DMS53 (cell line): ENCODE measurements at regions not wholly inside any gene's neighbourhood (a gene's known extent, or its start where the extent isn't known, plus 50 kb on each side); places are given as distances from the start of the nearest gene placed in this dataset.

Experiments used
- DNase-seq: peaks from one replicate; lab custom pipeline; 2025; lab: John Stamatoyannopoulos, UW

DNA sequence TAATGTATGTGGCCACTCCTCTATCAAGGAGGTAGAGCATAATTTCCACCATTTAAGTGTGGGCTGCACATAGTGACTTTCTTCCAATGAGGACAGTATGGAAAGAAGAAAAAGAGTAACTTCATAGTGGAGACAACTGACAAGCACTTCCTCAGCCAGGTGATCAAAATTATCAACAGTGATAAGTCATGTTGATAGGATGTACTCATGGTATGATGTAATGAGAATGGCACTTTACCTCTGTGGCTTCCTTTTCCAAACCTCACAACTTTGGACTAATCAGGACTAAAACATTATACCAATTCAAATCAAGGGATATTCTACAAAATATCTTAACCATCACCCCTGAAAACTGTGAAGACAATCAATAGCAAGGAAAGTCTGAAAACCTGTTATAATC is 302.3 kb upstream of the CITED2 start:
- DNase-seq: no peak

DNA sequence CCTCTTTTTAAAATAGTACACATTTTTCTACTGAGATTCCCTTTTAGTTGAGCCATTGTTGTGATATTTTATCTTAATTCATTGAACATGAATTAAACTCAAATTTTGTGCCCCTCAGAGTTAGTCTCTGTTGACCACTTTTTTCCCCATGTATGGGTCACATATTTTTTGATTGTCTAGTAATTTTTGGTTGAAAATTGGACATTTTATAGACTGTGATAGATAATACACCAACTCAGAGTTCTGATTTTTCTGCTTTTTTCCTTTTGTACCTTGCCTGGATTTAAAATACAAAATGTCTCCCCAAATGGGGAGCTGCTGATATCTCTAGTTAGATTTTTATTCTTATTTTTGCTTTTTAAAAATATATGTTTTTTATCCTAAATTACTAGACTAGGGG is 291.8 kb upstream of the CITED2 start:
- DNase-seq: no peak

DNA sequence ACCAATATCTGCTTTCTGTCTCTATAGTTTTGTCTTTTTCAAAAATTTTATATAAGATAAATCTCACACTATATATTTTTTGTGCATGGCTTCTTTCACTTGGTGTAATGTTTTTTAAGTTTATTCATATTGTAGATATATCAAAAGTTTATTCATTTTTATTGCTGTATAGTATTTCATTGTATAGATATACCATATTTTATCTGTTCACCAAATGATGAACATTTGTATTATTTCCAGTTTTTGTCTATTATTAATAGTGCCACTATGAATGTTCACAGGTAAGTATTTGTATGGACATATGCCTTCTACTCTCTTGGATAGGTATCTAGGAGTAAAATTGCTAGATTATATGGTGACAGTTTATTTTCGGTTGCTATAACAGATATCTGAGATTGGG is 289.5 kb upstream of the CITED2 start:
- no peak for DNase-seq

DNA sequence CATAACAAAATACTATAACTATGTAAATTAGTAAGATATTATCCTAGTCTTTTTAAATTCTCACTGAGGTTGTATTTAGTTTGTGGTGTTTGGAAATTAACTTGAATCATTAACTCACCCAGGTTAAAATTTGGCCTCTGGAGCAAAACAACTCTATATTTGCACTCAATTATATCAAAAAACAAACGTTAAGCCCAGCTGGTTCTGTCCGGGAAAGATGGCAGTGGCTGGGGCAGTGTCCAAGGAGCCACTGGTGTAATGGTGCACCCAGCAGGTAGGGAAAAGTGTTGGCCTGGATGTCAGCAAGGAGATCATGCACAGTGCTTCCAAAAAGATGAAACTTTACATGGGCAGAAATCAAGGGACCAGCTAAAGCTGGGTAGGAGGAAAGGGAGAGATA is 285.3 kb upstream of the CITED2 start:
- no peak for DNase-seq

DNA sequence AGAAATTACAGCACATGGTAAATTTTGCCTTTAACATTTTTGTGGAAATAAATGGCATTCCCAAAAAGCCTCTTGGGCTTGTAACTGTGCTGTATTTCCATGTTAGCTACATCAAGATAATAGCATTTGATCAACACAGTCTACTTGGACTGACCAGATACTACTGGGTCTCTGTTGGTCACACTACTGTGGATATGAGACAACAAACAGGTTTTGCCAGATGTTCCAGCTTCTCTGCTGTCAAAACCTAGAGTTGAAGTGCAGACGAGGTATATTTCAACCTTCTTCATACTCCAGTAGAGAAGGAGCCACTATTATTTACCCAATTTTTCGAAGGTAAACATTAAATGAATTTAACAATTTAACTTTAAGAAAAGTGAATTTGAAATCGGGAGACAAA is 284.7 kb upstream of the CITED2 start:
- peak; percentile 38 for DNase-seq

DNA sequence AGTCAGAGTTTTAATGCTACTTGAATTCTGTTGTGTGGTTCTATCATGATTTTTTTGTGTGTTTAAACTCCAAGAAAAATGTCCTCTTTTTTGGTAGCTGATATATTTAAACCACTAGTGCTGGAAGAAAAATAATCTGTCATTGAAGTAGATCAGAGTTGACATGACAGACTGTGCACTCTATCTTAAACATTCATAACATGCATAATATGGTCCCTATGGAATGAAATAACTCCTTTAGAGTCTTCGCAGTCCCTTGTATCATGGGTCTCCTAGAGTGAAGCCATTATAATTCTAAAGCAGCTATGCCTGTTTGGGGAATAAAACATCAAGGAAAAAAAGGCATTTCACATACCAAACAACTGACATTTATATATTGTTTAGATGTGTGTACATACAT is 282.7 kb upstream of the CITED2 start:
- no peak for DNase-seq

DNA sequence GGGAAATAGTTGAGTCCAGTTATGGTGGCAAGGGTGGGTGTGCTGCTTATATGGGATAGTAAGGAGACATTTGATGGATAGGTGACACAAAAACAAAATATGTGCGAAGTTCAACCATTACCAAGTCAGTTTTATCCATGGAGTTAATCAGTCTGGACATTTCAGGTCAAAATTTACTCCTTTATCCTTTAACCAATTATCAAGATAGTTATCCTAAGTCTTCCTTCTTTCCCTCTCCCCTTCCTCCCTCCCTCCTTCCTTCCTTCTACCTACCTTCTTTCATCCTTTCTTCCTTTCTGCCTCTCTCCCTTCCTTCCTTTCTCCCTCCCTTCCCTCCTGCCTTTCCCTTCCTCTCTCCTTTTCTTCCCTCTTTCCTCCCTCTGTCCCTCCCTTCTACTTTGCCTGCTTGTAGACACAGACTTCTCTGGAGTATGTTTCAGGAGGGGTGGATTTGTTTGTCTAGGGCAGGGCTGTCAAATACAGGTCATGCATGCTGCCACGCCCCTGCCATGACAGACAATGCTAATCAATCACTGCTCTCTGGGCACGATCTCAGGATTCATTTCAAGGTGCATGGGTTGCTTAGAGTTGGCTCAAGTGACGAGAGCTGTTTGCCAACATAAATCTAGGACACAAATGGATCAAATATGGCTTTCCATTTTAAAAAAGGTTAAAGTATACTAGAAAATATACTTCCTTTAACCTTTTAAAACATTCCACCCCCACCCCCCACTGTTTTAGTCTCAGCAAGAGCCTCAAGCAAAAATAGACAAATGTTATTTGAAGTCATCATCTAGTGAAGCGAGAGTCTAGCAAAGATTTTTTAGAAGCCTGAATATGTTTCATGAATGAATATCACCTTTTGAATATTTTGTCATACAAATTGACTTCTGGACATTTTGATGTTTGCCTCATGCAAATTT is 281.6 kb upstream of the CITED2 start:
- peak; percentile 31 for DNase-seq

DNA sequence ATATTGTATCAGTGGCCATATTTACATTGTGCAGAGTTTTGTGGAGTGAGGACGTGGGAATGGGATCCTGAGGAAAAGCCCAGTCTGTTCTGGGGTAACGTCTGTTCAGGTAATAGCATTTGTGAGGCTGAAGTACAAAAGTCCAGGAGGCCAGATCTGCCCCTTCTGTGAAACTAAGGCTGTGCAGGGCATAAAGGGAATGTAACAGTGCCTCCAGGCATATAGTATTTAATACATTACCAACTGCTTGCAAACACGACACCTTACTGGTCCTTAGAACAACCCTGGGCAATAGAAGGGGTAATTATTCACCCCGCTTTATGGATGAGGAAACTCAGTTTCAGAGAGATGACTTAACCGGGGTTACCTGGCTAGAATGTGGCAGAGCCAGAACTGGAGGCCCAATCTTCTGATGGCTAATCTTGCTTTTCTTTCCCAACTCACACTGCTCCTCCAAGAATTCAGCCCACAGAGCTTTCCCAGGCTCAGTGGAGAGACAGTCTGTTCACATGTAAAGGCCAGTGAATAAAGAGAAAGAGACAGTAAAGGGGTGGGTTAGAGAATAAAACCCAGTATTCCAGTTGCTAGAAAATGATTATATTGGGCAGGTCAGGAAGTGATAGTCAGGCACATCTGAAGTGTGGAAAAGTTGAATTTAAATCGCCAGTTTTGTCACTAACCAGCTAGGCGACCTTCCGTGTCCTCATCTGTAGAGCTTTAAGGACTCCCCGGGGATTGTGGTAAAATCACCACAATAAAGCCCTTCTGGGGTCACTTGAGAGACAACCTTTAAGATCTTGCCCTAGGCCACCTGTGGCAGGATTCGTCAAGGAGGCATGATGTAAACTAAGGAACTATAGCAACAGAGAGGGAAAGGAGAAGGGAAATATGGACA is 280.7 kb upstream of the CITED2 start:
- DNase-seq: no peak

DNA sequence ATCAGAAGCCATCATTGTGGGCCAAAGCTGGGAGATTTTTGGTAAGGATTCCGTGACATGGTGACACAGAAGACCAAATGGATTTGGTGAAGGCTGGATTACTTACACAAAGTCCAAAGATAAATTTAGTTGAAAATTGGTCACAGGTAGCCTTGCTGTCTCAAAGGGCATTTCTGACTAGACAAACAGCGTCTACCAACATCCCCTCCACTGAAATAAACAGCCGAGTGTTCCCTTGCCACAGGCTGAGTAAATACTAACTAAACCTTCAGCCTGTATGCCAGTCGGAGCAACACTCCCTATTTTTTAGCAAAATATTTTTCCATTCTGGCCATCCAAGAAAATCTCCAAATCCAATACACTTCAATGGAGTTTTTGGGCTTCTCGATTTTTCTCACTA is 279.9 kb upstream of the CITED2 start:
- no peak for DNase-seq

DNA sequence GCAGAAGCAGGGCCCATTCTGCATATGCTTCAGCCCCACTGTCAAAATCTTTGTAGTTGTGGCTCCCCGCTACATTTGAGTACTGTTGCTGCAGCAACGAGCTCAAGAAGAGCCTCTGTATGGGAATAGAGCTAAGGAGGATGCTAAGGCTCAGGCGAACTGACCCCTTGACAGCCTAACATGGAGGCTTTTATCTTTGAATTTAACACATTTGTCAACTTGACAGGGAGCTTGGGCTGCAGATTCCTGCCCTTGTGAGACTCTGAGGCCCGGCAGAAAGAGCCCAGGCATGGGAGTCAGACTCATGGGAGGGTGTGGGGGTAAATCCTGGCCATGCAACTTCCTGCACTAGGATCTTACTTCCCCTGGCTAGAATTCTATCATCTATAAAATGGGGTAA is 278.7 kb upstream of the CITED2 start:
- no peak for DNase-seq

DNA sequence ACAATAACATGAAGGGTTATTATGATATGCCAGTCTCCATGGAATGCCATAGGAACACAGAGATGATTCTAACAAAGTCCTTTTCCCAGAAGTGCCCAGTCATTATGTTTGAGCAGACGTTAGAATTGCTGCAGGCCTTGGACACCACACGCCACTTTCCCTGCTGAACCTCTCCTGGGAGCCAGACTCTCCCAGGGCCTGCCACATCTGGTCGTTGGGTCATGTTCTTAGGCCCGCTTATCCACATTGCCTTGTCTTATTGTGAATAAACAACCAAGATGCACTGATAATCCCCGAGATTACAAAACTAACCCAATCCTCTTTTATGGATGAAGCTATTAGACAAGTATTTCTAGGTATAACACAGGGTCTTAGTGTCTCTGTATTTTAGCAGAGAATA is 276.5 kb upstream of the CITED2 start:
- DNase-seq: no peak

DNA sequence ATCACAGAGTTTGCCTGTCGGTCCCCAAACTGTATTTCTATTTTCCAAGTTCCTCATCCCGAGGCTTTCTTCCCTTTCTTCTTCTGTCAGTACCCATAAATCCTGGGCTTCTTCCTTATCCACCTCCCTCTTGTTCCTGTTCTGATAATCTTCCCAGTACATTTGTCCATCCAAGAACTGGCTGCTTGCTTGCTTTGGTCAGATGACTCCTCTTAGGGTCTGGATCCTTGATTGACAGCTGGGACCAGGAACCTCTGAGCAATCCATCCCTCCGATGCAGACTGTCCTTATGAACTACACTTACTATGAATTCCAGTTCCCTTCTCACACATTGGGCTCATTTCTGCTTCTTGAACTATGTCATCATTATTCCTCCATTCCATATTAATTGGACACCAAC is 275.3 kb upstream of the CITED2 start:
- DNase-seq: no peak

DNA sequence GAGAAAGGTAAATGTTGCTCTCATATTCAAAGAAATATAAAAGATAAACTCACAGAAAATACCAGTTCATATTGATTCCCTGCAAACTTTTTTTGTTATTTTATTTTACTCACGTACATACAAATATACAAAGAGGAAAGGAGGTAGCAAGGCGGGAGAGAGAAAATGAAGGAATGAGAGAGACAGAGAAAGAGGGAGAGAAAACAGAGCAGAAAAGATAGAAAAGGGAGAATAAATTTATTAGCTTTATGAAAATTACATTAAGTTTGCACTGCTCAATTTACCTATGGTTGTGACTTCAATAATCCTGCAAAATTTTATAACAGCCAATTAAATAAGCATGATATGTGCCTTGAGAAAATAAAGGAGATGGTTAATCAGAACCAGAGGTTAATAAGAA is 274.7 kb upstream of the CITED2 start:
- DNase-seq: no peak

DNA sequence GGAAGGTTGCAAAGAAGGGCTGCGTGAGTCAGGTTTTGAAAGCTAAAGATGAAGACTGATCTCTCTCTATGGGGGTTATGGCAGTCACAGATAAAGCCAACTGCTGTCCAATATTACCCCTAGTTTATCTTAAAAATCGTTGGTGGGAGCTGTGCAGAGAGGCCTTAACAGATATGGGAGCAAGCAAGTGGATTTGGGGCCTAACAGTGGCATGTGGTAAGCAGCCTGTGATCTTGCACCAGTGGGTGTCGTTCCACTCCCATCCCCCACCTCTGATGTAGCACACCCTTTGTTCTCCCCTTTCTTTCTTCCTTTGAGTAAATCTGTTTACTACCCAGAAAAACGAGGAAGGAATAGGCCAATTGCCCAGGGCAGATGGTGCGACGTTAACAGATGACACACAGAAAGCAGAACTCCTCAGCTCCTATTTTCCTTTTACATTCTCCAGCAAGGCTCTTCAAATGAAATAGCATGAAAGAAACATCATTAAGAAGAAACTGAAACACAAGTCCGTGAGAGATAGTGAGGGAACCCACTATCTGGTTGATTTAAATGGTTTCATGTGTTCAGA is 274.1 kb upstream of the CITED2 start:
- DNase-seq: no peak

DNA sequence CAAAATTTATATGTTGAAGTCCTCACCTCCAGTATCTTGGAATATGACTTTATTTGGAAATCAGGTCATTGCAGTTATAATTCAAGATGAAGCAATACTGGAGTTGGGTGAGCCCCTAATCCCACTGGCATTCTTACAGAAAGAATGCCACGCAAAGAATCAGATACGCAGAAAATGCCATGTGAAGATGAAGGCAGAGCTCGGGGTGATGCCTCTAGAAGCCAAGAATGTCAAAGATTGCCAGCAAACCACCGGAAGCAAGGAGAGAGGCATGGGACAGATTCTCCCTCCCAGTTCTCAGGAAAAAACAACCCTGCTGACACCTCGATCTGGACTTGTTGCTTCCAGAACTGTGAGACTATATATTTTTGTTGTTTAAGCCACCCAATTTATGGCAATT is 273.4 kb upstream of the CITED2 start:
- no peak for DNase-seq

DNA sequence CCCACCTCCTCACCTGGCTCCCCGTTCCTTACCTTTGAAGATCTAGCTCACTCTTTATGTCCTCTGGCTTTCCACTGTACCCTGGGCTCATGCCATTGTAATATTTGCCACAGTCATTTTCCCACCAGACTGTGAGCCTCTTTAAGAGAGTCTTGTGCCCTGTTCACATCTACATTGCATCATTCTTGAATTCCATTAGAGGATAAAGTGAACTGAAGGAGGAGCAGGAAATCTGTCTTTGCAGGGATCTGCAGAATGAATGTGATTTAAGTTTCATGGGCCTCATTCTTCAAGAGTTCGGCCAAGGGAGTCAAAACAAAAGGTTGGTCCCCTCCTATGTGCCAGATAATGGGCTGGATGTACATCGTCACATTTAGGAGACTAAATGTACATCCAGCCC is 272.6 kb upstream of the CITED2 start:
- DNase-seq: no peak

DNA sequence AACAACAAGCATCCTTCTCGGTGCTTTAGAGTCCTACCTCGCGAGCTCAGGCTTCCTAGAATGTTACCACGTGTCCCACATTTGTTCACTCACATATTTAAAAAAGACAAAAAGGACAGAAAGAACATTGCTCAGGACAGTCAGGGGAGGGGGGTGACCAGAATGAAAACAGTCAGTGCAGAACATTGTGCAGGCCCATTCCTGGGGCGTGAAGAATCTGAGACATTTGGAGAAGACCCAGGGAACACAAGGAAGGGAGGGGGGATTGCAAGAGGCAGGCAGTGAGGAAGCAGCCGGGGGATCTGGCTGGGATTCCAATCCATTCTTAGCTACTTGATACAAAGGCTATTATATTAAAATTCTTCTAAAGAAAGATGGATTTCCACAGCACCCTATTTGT is 270.4 kb upstream of the CITED2 start:
- no peak for DNase-seq

DNA sequence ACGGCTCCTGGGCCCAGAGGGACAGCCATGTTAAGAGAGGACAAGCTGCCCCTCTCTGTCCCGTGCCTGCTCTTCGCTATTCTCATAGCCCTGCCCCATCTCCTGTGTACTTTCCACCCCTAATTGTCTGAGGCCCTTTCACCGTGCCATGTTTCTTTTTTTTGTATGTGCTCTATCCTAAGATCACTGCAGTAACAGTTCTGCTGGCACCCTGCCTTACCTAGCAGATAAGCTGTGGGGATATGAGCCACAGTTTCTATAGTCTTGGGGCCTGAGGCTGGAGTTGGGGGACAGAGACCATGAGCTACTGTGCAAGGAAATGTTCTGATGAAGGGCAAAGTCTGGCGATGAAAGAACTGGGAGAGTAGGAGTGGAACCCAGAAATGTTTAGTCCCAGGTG is 269.5 kb upstream of the CITED2 start:
- no peak for DNase-seq

DNA sequence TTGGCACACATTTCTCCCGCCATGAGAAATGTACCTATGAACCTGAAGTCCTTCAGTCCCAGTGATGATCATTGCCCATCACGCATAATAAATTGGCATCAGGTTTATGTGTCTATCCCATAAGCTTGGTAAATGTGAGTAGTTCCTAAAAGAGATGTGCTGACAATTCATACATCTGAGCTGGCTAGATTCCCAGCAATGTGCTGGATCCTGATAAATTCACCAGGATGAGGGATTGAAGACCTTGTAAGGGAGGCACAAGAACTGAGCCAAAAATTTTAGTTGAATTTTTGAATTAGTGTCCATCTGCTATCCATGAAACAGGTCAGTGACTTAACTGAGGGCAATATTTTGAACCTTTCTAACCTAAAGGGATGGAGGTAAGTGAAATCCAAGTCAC is 267.9 kb upstream of the CITED2 start:
- DNase-seq: no peak

DNA sequence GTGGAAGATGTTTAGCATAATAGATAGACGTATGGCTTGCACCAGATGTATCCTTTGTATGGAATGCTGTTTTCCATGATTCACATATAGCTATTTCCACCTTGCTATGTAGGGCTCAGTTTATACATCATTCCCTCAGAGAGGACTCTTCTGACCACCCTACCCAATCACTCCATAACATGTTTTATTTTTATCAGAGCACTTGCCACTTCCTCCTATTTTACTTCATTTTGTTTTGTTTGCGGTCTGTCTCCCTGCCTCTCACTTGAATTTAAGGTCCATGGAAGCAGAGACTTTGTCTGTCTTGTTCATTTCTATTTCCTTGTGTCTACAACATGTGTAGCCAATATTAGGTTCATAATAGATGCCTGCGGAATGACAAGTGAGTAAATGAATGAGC is 266.9 kb upstream of the CITED2 start:
- DNase-seq: no peak

DNA sequence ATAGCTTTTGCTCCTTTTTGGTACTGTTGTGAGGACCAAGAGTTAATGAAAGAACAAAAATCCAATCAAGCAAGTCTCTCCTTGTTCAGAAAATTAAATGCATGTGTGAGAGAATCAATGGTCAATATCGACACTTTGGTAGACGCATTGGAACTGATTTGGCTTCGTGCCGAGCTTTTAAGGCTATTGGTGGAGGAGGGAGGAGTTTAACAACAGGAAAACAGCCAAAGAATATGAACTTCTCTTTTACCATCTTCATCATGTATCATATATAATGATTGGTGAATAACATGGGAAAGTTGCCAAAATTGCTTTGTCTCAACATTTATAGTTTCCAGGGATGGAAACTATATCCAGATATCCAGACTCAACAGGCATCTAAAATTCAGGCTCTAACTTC is 266.5 kb upstream of the CITED2 start:
- DNase-seq: no peak

DNA sequence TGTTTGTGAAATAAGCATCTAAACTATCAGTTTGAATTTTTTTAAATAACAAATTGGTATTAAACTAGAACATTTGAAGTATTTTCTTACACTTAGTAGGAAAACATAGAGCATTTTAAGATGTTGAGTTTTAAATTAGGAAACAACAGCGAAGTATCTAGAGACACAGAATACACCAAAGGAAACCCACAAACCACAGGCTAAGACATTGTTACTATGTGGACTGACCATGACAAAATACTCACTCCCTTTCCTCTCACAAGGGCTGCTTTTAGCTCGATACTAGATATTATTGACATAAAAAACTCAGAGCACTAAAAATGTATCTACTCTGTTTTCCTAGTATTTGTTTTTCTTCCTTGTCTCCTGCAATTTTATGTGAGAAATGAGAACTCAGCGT is 266.0 kb upstream of the CITED2 start:
- no peak for DNase-seq

DNA sequence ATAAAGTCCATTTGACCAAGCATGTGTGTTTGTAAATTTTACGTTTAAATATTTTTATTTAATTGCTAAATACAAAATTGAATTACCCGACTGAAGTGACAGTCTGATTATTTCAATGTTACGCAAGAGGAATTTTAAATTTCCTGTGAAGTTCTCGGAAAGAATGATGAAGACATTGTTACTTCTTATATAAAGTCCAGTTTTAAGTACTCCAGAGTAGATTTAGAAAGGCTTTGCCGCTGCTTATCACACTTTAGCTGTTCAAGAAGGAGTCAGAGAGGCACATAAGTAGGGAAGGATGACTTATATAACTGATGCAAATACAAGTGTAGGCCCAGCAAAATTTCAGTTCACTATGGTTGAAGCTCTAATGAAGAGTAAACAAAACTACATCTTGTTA is 265.1 kb upstream of the CITED2 start:
- no peak for DNase-seq
